WTC11 (cell line): ENCODE measurements at regions not wholly inside any gene's neighbourhood (a gene's known extent, or its start where the extent isn't known, plus 50 kb on each side); places are given as distances from the start of the nearest gene placed in this dataset.

ENCODE experiments used
- CREB1 ChIP-seq: sonication (generic); formaldehyde crosslinking; IDR thresholded peaks from 2 replicates; pipeline ENCODE4 v1.8.0; 2023; ENCODE audit warnings: mild to moderate bottlenecking, missing genetic modification reagents
- CTCF ChIP-seq: fragments of 200-600 bp; IDR thresholded peaks from 2 replicates; pipeline ENCODE4 v1.8.0; 2022; ENCODE audit warnings: antibody characterized with exemption
- EMX1 ChIP-seq: fragments of 250-450 bp; sonication (Bioruptor Pico); IDR thresholded peaks from 2 replicates; pipeline ENCODE4 v1.8.0; 2021; ENCODE audit warnings: mild to moderate bottlenecking
- HMGXB4 ChIP-seq: sonication (generic); formaldehyde crosslinking; IDR thresholded peaks from 2 replicates; pipeline ENCODE4 v1.8.1; 2023; ENCODE audit warnings: mild to moderate bottlenecking, moderate library complexity, missing genetic modification reagents
- MAX ChIP-seq: sonication (generic); formaldehyde crosslinking; IDR thresholded peaks from 2 replicates; pipeline ENCODE4 v1.8.0; 2022; ENCODE audit warnings: mild to moderate bottlenecking, missing genetic modification reagents
- MYBL2 ChIP-seq: sonication (generic); formaldehyde crosslinking; IDR thresholded peaks from 2 replicates; pipeline ENCODE4 v1.8.1; 2023; ENCODE audit warnings: mild to moderate bottlenecking, moderate library complexity, missing genetic modification reagents
- TCF7 ChIP-seq: sonication (generic); formaldehyde crosslinking; IDR thresholded peaks from 2 replicates; pipeline ENCODE4 v1.8.0; 2022; ENCODE audit warnings: mild to moderate bottlenecking, low read depth, missing genetic modification reagents, moderate library complexity
- ZBTB21 ChIP-seq: sonication (generic); formaldehyde crosslinking; IDR thresholded peaks from 2 replicates; pipeline ENCODE4 v1.8.1; 2023; ENCODE audit warnings: mild to moderate bottlenecking, missing genetic modification reagents, borderline replicate concordance
- TF ChIP-seq, protein P1 (sequence below): sonication (generic); formaldehyde crosslinking; IDR thresholded peaks from 2 replicates; pipeline ENCODE4 v1.8.0; 2023; ENCODE audit warnings: missing genetic modification reagents
- TF ChIP-seq, protein P2 (sequence below): sonication (generic); formaldehyde crosslinking; IDR thresholded peaks from 2 replicates; pipeline ENCODE4 v1.8.1; 2022; ENCODE audit warnings: missing genetic modification reagents, borderline replicate concordance
- TF ChIP-seq, protein P3 (sequence below): sonication (generic); formaldehyde crosslinking; IDR thresholded peaks from 2 replicates; pipeline ENCODE4 v1.8.1; 2022; ENCODE audit warnings: low read depth, mild to moderate bottlenecking, moderate library complexity, missing genetic modification reagents, borderline replicate concordance

DNA sequence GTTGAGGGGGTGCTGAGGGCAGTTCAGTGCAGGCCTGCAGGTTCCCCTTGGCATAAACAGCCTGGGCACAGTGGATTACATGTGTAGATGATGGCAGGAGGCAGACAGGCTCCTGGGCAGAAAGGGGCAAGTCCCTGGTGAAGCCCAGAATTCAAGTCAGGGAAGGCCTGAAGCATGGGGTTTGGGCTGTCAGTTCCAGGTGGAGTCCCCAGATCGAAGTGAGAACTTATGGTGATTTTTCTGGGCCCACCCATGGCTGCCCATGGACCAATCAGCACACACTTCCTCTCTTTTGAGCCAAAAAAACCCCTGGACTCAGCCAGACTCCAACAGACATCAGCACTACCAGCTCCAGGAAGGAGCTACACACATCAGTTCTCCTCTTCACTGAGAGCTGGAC is 529.1 kb downstream of the PPARGC1A start:
- TF ChIP-seq HMGXB4 (CRISPR knock-in tag), result no peak
- TF ChIP-seq CTCF, result no peak
- no peak for TF ChIP-seq CREB1 (CRISPR knock-in tag)
- TF ChIP-seq, protein P1, sequence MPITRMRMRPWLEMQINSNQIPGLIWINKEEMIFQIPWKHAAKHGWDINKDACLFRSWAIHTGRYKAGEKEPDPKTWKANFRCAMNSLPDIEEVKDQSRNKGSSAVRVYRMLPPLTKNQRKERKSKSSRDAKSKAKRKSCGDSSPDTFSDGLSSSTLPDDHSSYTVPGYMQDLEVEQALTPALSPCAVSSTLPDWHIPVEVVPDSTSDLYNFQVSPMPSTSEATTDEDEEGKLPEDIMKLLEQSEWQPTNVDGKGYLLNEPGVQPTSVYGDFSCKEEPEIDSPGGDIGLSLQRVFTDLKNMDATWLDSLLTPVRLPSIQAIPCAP (CRISPR knock-in tag), result no peak
- TF ChIP-seq, protein P2, sequence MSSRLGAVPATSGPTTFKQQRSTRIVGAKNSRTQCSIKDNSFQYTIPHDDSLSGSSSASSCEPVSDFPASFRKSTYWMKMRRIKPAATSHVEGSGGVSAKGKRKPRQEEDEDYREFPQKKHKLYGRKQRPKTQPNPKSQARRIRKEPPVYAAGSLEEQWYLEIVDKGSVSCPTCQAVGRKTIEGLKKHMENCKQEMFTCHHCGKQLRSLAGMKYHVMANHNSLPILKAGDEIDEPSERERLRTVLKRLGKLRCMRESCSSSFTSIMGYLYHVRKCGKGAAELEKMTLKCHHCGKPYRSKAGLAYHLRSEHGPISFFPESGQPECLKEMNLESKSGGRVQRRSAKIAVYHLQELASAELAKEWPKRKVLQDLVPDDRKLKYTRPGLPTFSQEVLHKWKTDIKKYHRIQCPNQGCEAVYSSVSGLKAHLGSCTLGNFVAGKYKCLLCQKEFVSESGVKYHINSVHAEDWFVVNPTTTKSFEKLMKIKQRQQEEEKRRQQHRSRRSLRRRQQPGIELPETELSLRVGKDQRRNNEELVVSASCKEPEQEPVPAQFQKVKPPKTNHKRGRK (CRISPR knock-in tag), result no peak
- no peak for TF ChIP-seq ZBTB21 (CRISPR knock-in tag)
- no peak for TF ChIP-seq MYBL2 (CRISPR knock-in tag)
- no peak for TF ChIP-seq EMX1 (CRISPR knock-in tag)
- TF ChIP-seq, protein P3, sequence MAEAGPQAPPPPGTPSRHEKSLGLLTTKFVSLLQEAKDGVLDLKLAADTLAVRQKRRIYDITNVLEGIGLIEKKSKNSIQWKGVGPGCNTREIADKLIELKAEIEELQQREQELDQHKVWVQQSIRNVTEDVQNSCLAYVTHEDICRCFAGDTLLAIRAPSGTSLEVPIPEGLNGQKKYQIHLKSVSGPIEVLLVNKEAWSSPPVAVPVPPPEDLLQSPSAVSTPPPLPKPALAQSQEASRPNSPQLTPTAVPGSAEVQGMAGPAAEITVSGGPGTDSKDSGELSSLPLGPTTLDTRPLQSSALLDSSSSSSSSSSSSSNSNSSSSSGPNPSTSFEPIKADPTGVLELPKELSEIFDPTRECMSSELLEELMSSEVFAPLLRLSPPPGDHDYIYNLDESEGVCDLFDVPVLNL (CRISPR knock-in tag), result no peak
- TF ChIP-seq TCF7, result no peak
- TF ChIP-seq MAX (CRISPR knock-in tag), result no peak
